ENCODE measurements at regions not wholly inside any gene's neighbourhood (a gene's known extent, or its start where the extent isn't known, plus 50 kb on each side); places are given as distances from the start of the nearest gene placed in this dataset.

GRCh38 chr7:124489082-124489819 lies 276.3 kb downstream of the GPR37 start:
- no peak for DNase-seq

- no peak for DNase-seq
Measured at GRCh38 chr7:124482229-124482628, 283.4 kb downstream of the GPR37 start.

GRCh38 chr7:124480821-124481290 lies 284.7 kb downstream of the GPR37 start:
- no peak for DNase-seq

- DNase-seq, result no peak
Measured at GRCh38 chr7:124480036-124480820, 285.4 kb downstream of the GPR37 start.

- no peak for DNase-seq
Measured at GRCh38 chr7:124462249-124462648, 303.3 kb downstream of the GPR37 start.

GRCh38 chr7:124460555-124460954 lies 305.0 kb downstream of the GPR37 start:
- DNase-seq, result no peak

- no peak for DNase-seq
Measured at GRCh38 chr7:124460056-124460450, 305.5 kb downstream of the GPR37 start.

GRCh38 chr7:124459101-124460055 lies 306.2 kb downstream of the GPR37 start:
- no peak for DNase-seq

- DNase-seq, result no peak
Measured at GRCh38 chr7:124457841-124458240, 307.8 kb downstream of the GPR37 start.

GRCh38 chr7:124456286-124456685 lies 309.3 kb downstream of the GPR37 start:
- DNase-seq, result no peak

GRCh38 chr7:124452186-124452585 lies 313.4 kb downstream of the GPR37 start:
- no peak for DNase-seq

GRCh38 chr7:124449896-124450295 lies 315.7 kb downstream of the GPR37 start:
- DNase-seq, result no peak

GRCh38 chr7:124444696-124445480 lies 320.7 kb downstream of the GPR37 start:
- DNase-seq, result no peak

GRCh38 chr7:124443762-124444161 lies 321.8 kb downstream of the GPR37 start:
- no peak for DNase-seq

GRCh38 chr7:124440081-124440480 lies 325.5 kb downstream of the GPR37 start:
- no peak for DNase-seq

- no peak for DNase-seq
Measured at GRCh38 chr7:124432009-124432578, 333.5 kb downstream of the GPR37 start.

- DNase-seq, result no peak
Measured at GRCh38 chr7:124429923-124430322, 335.7 kb downstream of the GPR37 start.

GRCh38 chr7:124428781-124429180 lies 336.8 kb downstream of the GPR37 start:
- peak; percentile 19 for DNase-seq

GRCh38 chr7:124426621-124427020 lies 339.0 kb downstream of the GPR37 start:
- DNase-seq, result no peak

GRCh38 chr7:124423863-124424262 lies 341.7 kb downstream of the GPR37 start:
- no peak for DNase-seq

- DNase-seq, result no peak
Measured at GRCh38 chr7:124422081-124422480, 343.5 kb downstream of the GPR37 start.

GRCh38 chr7:124420367-124420766 lies 345.2 kb downstream of the GPR37 start:
- no peak for DNase-seq

Measured in NCI-H748 treated with DMSO at 0.1 percent for 48 hours (cell line).